ENCODE measurements at regions not wholly inside any gene's neighbourhood (a gene's known extent, or its start where the extent isn't known, plus 50 kb on each side); places are given as distances from the start of the nearest gene placed in this dataset.

DNA sequence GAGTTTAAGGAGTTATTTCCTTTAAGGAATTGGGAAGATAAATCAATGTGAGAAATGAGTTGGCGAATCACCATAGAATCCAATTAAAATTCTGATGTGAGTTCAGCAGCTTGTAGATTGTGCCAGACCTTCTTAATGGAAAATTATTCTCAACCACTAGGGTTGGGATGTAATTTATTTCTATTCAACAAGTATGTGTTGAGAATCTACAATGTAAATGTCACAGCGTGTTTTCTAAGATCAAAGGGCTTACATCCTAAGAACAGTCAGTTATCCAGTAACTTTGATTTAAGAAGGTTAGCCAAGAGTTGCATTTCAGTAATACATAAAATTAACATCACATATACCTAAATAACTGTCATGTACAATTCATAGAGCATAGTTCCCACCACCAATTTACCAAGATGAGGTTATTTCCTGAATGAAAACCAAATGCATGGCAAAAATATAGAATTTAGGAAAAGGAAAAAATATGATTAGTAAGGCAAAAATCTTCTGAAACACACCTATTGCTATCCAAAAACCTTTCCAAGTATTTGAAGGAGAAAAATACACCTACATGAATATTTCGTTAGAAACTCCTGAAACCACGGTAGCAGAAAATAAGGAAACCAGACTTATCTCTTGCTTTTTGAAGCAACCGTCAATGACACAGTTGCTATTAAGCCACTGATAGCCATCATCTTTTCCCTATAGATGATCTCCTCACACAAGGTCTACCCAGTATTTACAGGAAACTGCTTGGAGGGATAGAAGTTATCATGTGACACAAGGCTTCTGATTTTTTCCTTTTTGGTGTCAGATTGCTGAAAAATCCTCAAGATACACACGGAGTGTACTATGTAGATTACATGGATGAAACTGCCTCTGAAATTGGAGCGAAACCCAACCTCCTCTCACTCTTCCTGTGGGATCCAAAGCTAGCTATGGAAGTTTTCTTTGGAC lies 259.4 kb upstream of the POGK start:
- H3K4me1 ChIP-seq (ENCODE audit: control insufficient read depth in 2 of 3, insufficient read depth in 2 of 3, low read depth in 1 of 3, low read length in 3 of 3), result no peaks in the 10 kb centered on the region
- no peak overlapping the region for H3K4me3 ChIP-seq (ENCODE audit: low read length in 3 of 3)
- TF ChIP-seq, protein P1, sequence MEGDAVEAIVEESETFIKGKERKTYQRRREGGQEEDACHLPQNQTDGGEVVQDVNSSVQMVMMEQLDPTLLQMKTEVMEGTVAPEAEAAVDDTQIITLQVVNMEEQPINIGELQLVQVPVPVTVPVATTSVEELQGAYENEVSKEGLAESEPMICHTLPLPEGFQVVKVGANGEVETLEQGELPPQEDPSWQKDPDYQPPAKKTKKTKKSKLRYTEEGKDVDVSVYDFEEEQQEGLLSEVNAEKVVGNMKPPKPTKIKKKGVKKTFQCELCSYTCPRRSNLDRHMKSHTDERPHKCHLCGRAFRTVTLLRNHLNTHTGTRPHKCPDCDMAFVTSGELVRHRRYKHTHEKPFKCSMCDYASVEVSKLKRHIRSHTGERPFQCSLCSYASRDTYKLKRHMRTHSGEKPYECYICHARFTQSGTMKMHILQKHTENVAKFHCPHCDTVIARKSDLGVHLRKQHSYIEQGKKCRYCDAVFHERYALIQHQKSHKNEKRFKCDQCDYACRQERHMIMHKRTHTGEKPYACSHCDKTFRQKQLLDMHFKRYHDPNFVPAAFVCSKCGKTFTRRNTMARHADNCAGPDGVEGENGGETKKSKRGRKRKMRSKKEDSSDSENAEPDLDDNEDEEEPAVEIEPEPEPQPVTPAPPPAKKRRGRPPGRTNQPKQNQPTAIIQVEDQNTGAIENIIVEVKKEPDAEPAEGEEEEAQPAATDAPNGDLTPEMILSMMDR (IDR thresholded peaks at IDR 0.05; ENCODE audit: borderline replicate concordance, extremely low read depth, insufficient read depth), result no peak
- H3K27me3 ChIP-seq (ENCODE audit: control insufficient read depth, insufficient read depth, low read length), result no peaks in the 10 kb centered on the region
- H3K36me3 ChIP-seq (ENCODE audit: control insufficient read depth in 2 of 3, insufficient read depth in 3 of 3, low read length in 3 of 3), result no peaks in the 10 kb centered on the region
- no peak overlapping the region for H3K9ac ChIP-seq (ENCODE audit: low read length in 3 of 3)
- FAIRE-seq (no peak), DNase-seq (no peak)
- no peak overlapping the region for H3K27ac ChIP-seq (ENCODE audit: low read depth in 2 of 2, low read length in 2 of 2)
- intact Hi-C loops (cut with DNase I), result no loop called here
- no peaks in the 10 kb centered on the region for H3K9me3 ChIP-seq (ENCODE audit: control insufficient read depth in 2 of 3, insufficient read depth in 1 of 3, low read length in 3 of 3)

- no peaks in the 10 kb centered on the region for H3K27me3 ChIP-seq (ENCODE audit: control insufficient read depth, insufficient read depth, low read length)
- H3K27ac ChIP-seq (ENCODE audit: low read depth in 2 of 2, low read length in 2 of 2), result no peak overlapping the region
- H3K36me3 ChIP-seq (ENCODE audit: control insufficient read depth in 2 of 3, insufficient read depth in 3 of 3, low read length in 3 of 3), result no peaks in the 10 kb centered on the region
- H3K9me3 ChIP-seq (ENCODE audit: control insufficient read depth in 2 of 3, insufficient read depth in 1 of 3, low read length in 3 of 3), result no peaks in the 10 kb centered on the region
- DNase-seq (no peak), FAIRE-seq (no peak)
- no peaks in the 10 kb centered on the region for H3K4me1 ChIP-seq (ENCODE audit: control insufficient read depth in 2 of 3, insufficient read depth in 2 of 3, low read depth in 1 of 3, low read length in 3 of 3)
- intact Hi-C loops (cut with DNase I), result no loop called here
- H3K9ac ChIP-seq (ENCODE audit: low read length in 3 of 3), result no peak overlapping the region
- no peak overlapping the region for H3K4me3 ChIP-seq (ENCODE audit: low read length in 3 of 3)
- TF ChIP-seq, protein P1 (IDR thresholded peaks at IDR 0.05; ENCODE audit: borderline replicate concordance, extremely low read depth, insufficient read depth), result no peak
Observed at GRCh38 chr1:166588741-166589140, 250.5 kb upstream of the POGK start.

DNA sequence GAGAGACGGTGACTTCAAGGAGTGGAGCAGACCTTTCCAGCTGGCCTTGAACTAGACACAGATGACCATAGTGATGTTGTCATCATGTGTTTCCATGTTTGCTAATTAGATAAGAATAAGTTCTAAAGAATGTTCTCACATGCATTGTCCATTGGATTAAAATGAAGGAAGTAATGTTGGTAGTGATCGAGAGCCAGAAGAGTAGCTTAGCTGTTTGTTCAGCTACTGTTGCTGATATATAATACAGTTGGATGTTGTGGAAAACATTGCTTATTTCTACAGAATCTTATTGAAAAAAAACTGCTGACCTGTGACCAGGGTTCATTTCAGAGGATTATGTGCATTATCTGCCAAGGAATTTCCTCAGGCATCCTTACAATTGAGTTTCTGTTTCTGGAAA lies 249.1 kb upstream of the POGK start:
- FAIRE-seq, result no peak

More for the DNA sequence above, 249.1 kb upstream of the POGK start:
- Histone ChIP-seq H3K27me3 (ENCODE audit: control insufficient read depth, insufficient read depth, low read length) (no peaks in the 10 kb centered on the region), H3K9ac (ENCODE audit: low read length in 3 of 3) (no peak overlapping the region), H3K4me3 (ENCODE audit: low read length in 3 of 3) (no peak overlapping the region), H3K27ac (ENCODE audit: low read depth in 2 of 2, low read length in 2 of 2) (no peak overlapping the region), H3K4me1 (ENCODE audit: control insufficient read depth in 2 of 3, insufficient read depth in 2 of 3, low read depth in 1 of 3, low read length in 3 of 3) (no peaks in the 10 kb centered on the region), H3K9me3 (ENCODE audit: control insufficient read depth in 2 of 3, insufficient read depth in 1 of 3, low read length in 3 of 3) (no peaks in the 10 kb centered on the region), H3K36me3 (ENCODE audit: control insufficient read depth in 2 of 3, insufficient read depth in 3 of 3, low read length in 3 of 3) (no peaks in the 10 kb centered on the region)
- intact Hi-C loops (cut with DNase I), result no loop called here
- TF ChIP-seq, protein P1 (IDR thresholded peaks at IDR 0.05; ENCODE audit: borderline replicate concordance, extremely low read depth, insufficient read depth), result no peak
- no peak for DNase-seq
